ENCODE measurements at regions not wholly inside any gene's neighbourhood (a gene's known extent, or its start where the extent isn't known, plus 50 kb on each side); places are given as distances from the start of the nearest gene placed in this dataset.

DNA sequence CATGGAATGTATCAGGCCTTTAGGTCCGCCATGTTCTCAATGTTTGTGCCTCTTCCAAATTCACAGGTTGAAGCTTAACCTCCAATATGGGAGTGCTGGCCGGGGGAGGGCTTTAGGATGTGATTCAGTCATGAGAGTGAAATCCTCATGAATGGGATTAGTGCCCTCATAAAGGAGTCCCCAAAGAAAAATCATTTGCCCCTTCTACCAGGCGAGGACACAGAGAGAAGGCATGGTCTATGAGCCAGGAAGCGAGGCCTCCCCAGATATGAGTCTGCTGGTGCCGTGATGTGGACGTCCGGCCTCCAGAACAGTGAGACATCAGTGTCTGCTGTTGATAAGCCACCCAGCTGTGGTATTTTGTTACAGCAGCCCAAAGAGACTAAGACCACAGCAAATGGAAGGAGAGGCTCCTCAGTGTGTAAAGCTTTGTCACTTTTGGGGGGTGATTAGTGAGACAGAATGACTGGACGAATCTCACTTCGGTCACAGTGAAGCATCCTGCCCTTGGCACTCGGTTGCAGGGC, 231.3 kb upstream of the KLF6 start:
- Histone ChIP-seq H3K36me3 (ENCODE audit: low read depth, missing control alignments) (no peaks in the 10 kb centered on the region), H3K27ac (no peak overlapping the region), H3K9me3 (no peaks in the 10 kb centered on the region), H3K4me3 (no peak overlapping the region), H3K27me3 (no peaks in the 10 kb centered on the region), H3K4me1 (no peaks in the 10 kb centered on the region)
- intact Hi-C loops (cut with DNase I; ENCODE audit: low total_unique reads) = no loop called here
- WGBS, 2 donors = 86 to 95% methylated on average over 9 to 10 of the region's 10 CpGs
- TF ChIP-seq, protein P1, sequence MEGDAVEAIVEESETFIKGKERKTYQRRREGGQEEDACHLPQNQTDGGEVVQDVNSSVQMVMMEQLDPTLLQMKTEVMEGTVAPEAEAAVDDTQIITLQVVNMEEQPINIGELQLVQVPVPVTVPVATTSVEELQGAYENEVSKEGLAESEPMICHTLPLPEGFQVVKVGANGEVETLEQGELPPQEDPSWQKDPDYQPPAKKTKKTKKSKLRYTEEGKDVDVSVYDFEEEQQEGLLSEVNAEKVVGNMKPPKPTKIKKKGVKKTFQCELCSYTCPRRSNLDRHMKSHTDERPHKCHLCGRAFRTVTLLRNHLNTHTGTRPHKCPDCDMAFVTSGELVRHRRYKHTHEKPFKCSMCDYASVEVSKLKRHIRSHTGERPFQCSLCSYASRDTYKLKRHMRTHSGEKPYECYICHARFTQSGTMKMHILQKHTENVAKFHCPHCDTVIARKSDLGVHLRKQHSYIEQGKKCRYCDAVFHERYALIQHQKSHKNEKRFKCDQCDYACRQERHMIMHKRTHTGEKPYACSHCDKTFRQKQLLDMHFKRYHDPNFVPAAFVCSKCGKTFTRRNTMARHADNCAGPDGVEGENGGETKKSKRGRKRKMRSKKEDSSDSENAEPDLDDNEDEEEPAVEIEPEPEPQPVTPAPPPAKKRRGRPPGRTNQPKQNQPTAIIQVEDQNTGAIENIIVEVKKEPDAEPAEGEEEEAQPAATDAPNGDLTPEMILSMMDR (IDR thresholded peaks at IDR 0.05) = no peak
- TF ChIP-seq POLR2A (IDR thresholded peaks at IDR 0.05) = no peak
- no peak for DNase-seq

DNA sequence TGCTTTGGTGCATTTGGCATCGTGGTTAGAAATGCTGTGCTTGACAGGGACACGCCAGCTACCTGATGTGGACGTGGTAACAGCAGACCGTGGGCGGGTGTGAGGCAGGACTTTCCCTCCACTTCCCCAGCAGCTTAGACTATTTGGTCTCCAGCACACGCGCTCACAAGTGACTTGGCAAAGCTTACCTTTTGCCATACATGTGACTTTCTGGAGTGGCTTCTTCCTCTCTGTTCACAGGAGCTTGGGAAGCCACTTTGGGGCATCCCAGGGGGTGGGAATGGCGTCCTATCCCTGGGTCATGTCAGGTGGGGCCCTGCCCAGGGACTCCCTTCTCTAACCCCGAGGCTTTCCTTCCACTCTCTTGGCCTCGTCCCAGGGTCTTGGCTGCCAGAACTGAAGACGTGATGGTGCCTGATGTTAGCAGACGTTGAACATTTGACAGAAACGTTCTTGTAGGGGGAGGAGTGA, 228.7 kb upstream of the KLF6 start:
- Histone ChIP-seq H3K4me3 (no peak overlapping the region), H3K9me3 (no peaks in the 10 kb centered on the region), H3K4me1 (no peaks in the 10 kb centered on the region), H3K27me3 (no peaks in the 10 kb centered on the region), H3K36me3 (ENCODE audit: low read depth, missing control alignments) (no peaks in the 10 kb centered on the region), H3K27ac (no peak overlapping the region)
- 65 to 73% methylated on average over 13 of the region's 13 CpGs for WGBS, 2 donors
- DNase-seq = no peak
- intact Hi-C loops (cut with DNase I; ENCODE audit: low total_unique reads) = no loop called here
- no peak for TF ChIP-seq POLR2A (IDR thresholded peaks at IDR 0.05)
- TF ChIP-seq, protein P1 (IDR thresholded peaks at IDR 0.05) = no peak

DNA sequence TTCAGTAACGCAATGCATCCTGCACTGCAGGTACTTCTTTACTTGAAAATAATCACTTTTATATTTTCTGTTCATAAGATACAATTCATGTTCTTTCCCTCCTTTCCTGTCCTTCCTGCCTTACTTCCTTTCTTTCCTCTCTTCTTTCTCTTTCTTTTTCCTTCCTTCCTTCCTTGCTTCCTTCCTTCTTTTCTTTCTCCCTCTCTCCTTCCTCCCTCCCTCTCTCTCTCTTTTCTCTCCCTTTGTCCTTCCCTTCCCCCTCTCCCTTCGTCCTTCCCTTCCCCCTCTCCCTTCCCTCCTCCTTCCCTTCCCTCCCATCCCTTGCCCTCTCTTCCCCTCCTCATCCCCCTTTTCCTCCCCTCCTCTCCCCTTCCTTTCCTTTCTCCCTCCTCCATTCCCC, 227.8 kb upstream of the KLF6 start:
- Histone ChIP-seq H3K4me3 (no peak overlapping the region), H3K9me3 (no peaks in the 10 kb centered on the region), H3K27me3 (no peaks in the 10 kb centered on the region), H3K27ac (no peak overlapping the region), H3K36me3 (ENCODE audit: low read depth, missing control alignments) (no peaks in the 10 kb centered on the region), H3K4me1 (no peaks in the 10 kb centered on the region)
- 86 to 93% methylated on average over 2 of the region's 2 CpGs for WGBS, 2 donors
- TF ChIP-seq, protein P1 (IDR thresholded peaks at IDR 0.05) = no peak
- TF ChIP-seq POLR2A (IDR thresholded peaks at IDR 0.05) = no peak
- no peak for DNase-seq
- intact Hi-C loops (cut with DNase I; ENCODE audit: low total_unique reads) = no loop called here

DNA sequence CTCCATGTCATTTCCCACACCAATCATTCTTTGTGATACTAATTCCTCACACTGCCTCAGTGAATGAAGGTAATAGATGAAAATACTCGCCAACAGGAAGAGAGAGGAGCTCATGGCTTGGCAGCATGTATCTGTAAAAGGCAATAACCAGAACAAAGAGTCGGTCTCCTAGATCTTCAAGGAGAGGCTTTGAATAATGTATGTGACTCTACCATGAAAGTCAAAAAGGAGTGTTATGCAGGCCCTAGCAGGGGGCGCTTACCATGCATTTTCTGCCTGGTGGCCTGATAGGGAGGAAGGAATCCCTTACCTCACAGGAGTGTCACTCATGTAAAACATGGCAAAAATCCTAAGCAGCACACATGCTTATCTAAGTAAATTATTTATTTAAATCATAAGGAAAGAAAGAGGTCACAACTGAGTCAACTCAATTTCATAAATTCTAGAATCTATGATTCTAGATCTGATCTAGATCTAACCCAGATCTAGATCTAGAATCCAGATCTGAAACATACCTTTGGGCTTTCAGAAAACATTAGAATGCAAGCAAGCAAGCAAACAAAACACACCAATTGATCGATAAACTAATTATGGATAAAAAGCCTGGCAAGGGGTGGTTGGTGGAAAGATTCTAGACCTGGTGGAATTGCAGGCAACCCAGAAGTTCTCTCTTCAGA, 226.3 kb upstream of the KLF6 start:
- TF ChIP-seq, protein P1 (IDR thresholded peaks at IDR 0.05) = no peak
- no peak for TF ChIP-seq POLR2A (IDR thresholded peaks at IDR 0.05)
- H3K9me3 ChIP-seq = no peaks in the 10 kb centered on the region
- 92 to 93% methylated on average over 4 of the region's 4 CpGs for WGBS, 2 donors
- no peaks in the 10 kb centered on the region for H3K27me3 ChIP-seq
- no peak overlapping the region for H3K4me3 ChIP-seq
- H3K4me1 ChIP-seq = no peaks in the 10 kb centered on the region
- no peak for DNase-seq
- H3K36me3 ChIP-seq (ENCODE audit: low read depth, missing control alignments) = no peaks in the 10 kb centered on the region
- no peak overlapping the region for H3K27ac ChIP-seq
- intact Hi-C loops (cut with DNase I; ENCODE audit: low total_unique reads) = no loop called here

Measured in testis (tissue), 2 donors.